ENCODE measurements at regions not wholly inside any gene's neighbourhood (a gene's known extent, or its start where the extent isn't known, plus 50 kb on each side); places are given as distances from the start of the nearest gene placed in this dataset.

GRCh38 chr15:24877174-24877573 is 77.6 kb upstream of the SNRPN start:
- in situ Hi-C loops (cut with MboI; ENCODE audit: low pct_unique_long_range_greater_than_20kb, low sequenced_read_pairs, unreplicated experiment) = no loop called here
- no peak for TF ChIP-seq CTCF (IDR thresholded peaks at IDR 0.05; ENCODE audit: extremely low read depth, insufficient read depth, missing control alignments)
- no peak for DNase-seq (ENCODE audit: low spot score)

GRCh38 chr15:24878153-24878552 is 76.6 kb upstream of the SNRPN start:
- in situ Hi-C loops (cut with MboI; ENCODE audit: low pct_unique_long_range_greater_than_20kb, low sequenced_read_pairs, unreplicated experiment) = no loop called here
- no peak for DNase-seq (ENCODE audit: low spot score)
- no peak for TF ChIP-seq CTCF (IDR thresholded peaks at IDR 0.05; ENCODE audit: extremely low read depth, insufficient read depth, missing control alignments)

- in situ Hi-C loops (cut with MboI; ENCODE audit: low pct_unique_long_range_greater_than_20kb, low sequenced_read_pairs, unreplicated experiment) = no loop called here
- DNase-seq (ENCODE audit: low spot score) = no peak
- TF ChIP-seq CTCF (IDR thresholded peaks at IDR 0.05; ENCODE audit: extremely low read depth, insufficient read depth, missing control alignments) = no peak
Measured at GRCh38 chr15:24879492-24879891, 75.3 kb upstream of the SNRPN start.

GRCh38 chr15:24880663-24881062 is 74.1 kb upstream of the SNRPN start:
- TF ChIP-seq CTCF (IDR thresholded peaks at IDR 0.05; ENCODE audit: extremely low read depth, insufficient read depth, missing control alignments) = no peak

GRCh38 chr15:24886538-24886937 is 68.2 kb upstream of the SNRPN start:
- TF ChIP-seq CTCF (IDR thresholded peaks at IDR 0.05; ENCODE audit: extremely low read depth, insufficient read depth, missing control alignments) = no peak
- no peak for DNase-seq (ENCODE audit: low spot score)
- in situ Hi-C loops (cut with MboI; ENCODE audit: low pct_unique_long_range_greater_than_20kb, low sequenced_read_pairs, unreplicated experiment) = no loop called here

More at GRCh38 chr15:24880663-24881062, 74.1 kb upstream of the SNRPN start:
- no peak for DNase-seq (ENCODE audit: low spot score)
- in situ Hi-C loops (cut with MboI; ENCODE audit: low pct_unique_long_range_greater_than_20kb, low sequenced_read_pairs, unreplicated experiment) = no loop called here

- in situ Hi-C loops (cut with MboI; ENCODE audit: low pct_unique_long_range_greater_than_20kb, low sequenced_read_pairs, unreplicated experiment) = no loop called here
- DNase-seq (ENCODE audit: low spot score) = no peak
- no peak for TF ChIP-seq CTCF (IDR thresholded peaks at IDR 0.05; ENCODE audit: extremely low read depth, insufficient read depth, missing control alignments)
Measured at GRCh38 chr15:24898715-24899272, 56.0 kb upstream of the SNRPN start.

- no peak for DNase-seq (ENCODE audit: low spot score)
- in situ Hi-C loops (cut with MboI; ENCODE audit: low pct_unique_long_range_greater_than_20kb, low sequenced_read_pairs, unreplicated experiment) = no loop called here
- TF ChIP-seq CTCF (IDR thresholded peaks at IDR 0.05; ENCODE audit: extremely low read depth, insufficient read depth, missing control alignments) = no peak
Measured at GRCh38 chr15:24899367-24899766, 55.4 kb upstream of the SNRPN start.

All from GM13977 (cell line).